ENCODE measurements at regions not wholly inside any gene's neighbourhood (a gene's known extent, or its start where the extent isn't known, plus 50 kb on each side); places are given as distances from the start of the nearest gene placed in this dataset.

GRCh38 chr4:1524761-1525160 lies 118.5 kb upstream of the NKX1-1 start:
- no peak for TF ChIP-seq CTCF (IDR thresholded peaks at IDR 0.05)
- no peak for TF ChIP-seq POLR2A (IDR thresholded peaks at IDR 0.05)

Measured in right lobe of liver (tissue), 4 donors.